OCI-LY1 (cell line): ENCODE measurements at regions not wholly inside any gene's neighbourhood (a gene's known extent, or its start where the extent isn't known, plus 50 kb on each side); places are given as distances from the start of the nearest gene placed in this dataset.

Source experiments
- EZH2 ChIP-seq: fragments of 200-600 bp; sonication (generic), shearing (Covaris generic); IDR thresholded peaks from 2 replicates; pipeline ENCODE4 v1.8.0; 2017; ENCODE audit warnings: borderline replicate concordance, mixed run types, mild to moderate bottlenecking, antibody characterized with exemption, low read length, moderate library complexity, mixed read lengths
- TF ChIP-seq, protein P1 (sequence below): fragments of 200-600 bp; sonication (generic), shearing (Covaris generic); IDR thresholded peaks from 2 replicates; pipeline ENCODE4 v1.5.1; 2017; ENCODE audit warnings: mild to moderate bottlenecking, antibody characterized with exemption, low read length, moderate library complexity, mixed read lengths

DNA sequence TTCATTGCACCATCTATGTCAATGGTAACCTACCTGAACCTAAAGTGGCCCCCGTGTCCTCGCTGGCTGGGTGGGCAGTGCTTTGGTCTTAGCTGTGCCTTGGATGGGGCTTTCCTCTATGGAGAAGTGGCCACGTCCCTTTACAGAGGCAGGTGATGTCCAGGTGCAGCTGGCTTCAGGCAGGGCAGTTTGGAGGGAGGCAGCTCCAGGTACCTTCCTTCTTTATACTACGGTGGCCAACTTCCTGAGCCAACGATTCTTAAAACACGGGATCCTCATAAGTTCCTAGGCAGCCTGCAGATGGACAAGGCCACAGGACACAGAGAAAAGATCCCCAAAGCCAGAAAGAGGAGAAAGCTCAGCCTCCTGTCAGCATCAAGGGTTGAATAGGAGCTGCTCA, 517.3 kb upstream of the HS6ST1 start:
- TF ChIP-seq, protein P1, sequence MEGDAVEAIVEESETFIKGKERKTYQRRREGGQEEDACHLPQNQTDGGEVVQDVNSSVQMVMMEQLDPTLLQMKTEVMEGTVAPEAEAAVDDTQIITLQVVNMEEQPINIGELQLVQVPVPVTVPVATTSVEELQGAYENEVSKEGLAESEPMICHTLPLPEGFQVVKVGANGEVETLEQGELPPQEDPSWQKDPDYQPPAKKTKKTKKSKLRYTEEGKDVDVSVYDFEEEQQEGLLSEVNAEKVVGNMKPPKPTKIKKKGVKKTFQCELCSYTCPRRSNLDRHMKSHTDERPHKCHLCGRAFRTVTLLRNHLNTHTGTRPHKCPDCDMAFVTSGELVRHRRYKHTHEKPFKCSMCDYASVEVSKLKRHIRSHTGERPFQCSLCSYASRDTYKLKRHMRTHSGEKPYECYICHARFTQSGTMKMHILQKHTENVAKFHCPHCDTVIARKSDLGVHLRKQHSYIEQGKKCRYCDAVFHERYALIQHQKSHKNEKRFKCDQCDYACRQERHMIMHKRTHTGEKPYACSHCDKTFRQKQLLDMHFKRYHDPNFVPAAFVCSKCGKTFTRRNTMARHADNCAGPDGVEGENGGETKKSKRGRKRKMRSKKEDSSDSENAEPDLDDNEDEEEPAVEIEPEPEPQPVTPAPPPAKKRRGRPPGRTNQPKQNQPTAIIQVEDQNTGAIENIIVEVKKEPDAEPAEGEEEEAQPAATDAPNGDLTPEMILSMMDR: no peak
- no peak for TF ChIP-seq EZH2
